IPS-18a (cell line): ENCODE measurements at regions not wholly inside any gene's neighbourhood (a gene's known extent, or its start where the extent isn't known, plus 50 kb on each side); places are given as distances from the start of the nearest gene placed in this dataset.
"Not testable (repeated sequence)": the region's sequence is repeated elsewhere in the genome, so short reads cannot be mapped to it uniquely, and the experiment has no call there.

Experiments
- H3K27ac ChIP-seq: one replicate; pipeline ENCODE4 v1.5.1; 2013; ENCODE audit warnings: low read length
- H3K27me3 ChIP-seq: one replicate; pipeline ENCODE4 v1.6.1; 2013; ENCODE audit warnings: mild to moderate bottlenecking, low read length; ENCODE audit not compliant: control insufficient read depth, insufficient read depth
- H3K36me3 ChIP-seq: one replicate; pipeline ENCODE4 v1.6.1; 2013; ENCODE audit warnings: low read depth, low read length; ENCODE audit not compliant: control insufficient read depth
- H3K4me1 ChIP-seq: one replicate; pipeline ENCODE4 v1.6.1; 2013; ENCODE audit warnings: low read depth, low read length; ENCODE audit not compliant: control insufficient read depth
- H3K4me3 ChIP-seq: one replicate; pipeline ENCODE4 v1.5.1; 2013; ENCODE audit warnings: low read length
- H3K9ac ChIP-seq: one replicate; pipeline ENCODE4 v1.6.1; 2013; ENCODE audit warnings: mild to moderate bottlenecking, low read length, moderate library complexity
- H3K9me3 ChIP-seq: one replicate; pipeline ENCODE4 v1.6.1; 2013; ENCODE audit warnings: low read depth, low read length; ENCODE audit not compliant: control insufficient read depth

DNA sequence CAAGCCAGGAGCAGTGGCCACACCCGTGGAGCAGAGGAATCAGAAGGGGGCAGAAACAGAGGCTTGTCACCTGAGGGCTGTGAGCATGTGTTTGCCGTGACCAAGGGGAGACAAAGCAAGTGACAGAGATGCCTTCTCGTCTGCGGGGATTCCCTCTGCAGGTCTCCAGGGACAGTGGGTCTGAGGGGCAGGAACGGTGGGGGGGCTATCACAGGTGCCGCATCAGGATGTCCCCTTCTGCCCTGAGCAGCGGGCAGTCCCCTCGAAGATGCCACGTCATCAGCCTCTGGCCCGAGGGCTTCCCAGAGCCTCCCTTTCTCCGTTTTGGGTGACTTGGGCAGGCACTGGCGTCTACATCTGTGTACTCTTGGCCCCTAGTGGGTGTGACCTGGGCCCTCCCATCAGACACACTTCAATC lies 338.7 kb downstream of the PREX1 start:
- Histone ChIP-seq H3K9ac (no peak overlapping the region), H3K36me3 (no peaks in the 10 kb centered on the region), H3K4me1 (peaks cover 4% of the 10 kb centered on the region), H3K9me3 (no peaks in the 10 kb centered on the region), H3K27ac (no peak overlapping the region), H3K27me3 (no peaks in the 10 kb centered on the region), H3K4me3 (no peak overlapping the region)

DNA sequence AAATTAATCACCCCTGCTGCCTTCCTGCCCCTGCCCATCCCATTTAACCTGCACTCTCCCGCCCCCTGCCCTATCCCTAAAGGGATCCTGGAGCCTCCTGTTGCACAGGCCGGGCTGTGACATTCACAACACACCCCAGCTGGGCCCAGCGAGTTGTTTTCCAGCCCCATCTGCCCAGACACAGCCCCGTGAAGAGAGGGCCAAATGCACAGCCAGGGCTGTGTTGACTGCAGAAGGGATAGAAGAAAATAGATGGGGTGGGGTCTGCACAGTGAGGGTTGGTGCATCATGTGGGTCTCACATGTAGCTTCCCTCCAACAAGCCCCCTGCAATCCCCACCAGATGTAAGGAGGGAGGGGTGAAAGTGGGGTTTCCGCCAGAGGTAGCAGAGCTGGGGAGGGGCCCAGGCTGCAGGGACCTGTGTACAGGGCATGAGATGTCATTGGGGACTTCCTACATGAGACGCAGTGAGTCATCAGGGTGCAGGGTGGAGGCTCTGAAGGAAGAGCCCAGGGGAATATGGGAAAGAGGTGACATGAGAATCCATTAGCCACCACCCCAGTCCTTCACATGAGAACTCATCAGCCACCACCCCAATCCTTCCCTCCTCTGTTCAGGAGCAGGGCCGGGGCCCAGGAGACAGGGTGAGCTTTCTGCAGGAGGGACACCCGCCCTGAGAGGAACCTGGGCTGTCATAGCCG lies 339.3 kb downstream of the PREX1 start:
- not testable (repeated sequence) for H3K4me1 ChIP-seq, H3K36me3 ChIP-seq, H3K9me3 ChIP-seq, H3K4me3 ChIP-seq, H3K27ac ChIP-seq, H3K9ac ChIP-seq, H3K27me3 ChIP-seq

DNA sequence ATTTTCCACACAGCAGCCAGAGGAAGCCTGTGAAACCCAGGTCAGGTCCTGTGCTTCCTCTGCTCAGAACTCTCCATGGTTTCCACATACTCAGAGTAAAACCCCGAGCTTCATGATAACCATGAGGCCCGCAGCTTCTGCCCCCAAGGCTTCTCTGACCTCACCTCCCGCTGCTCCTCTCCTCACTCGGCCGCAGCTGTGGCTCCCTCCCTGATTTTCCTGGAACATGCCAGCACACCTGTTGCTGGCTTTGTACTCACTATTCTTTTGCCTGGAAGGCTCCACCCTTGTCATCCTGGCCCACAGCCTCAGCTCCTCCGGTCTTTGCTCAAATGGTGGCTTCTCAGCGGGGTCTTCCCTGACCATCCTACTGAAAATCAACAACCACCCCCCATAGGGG lies 341.7 kb downstream of the PREX1 start:
- no peak overlapping the region for H3K27ac ChIP-seq
- H3K9me3 ChIP-seq, result no peaks in the 10 kb centered on the region
- H3K4me1 ChIP-seq, result peaks cover 4% of the 10 kb centered on the region
- H3K27me3 ChIP-seq, result no peaks in the 10 kb centered on the region
- no peak overlapping the region for H3K4me3 ChIP-seq
- no peak overlapping the region for H3K9ac ChIP-seq
- H3K36me3 ChIP-seq, result no peaks in the 10 kb centered on the region

DNA sequence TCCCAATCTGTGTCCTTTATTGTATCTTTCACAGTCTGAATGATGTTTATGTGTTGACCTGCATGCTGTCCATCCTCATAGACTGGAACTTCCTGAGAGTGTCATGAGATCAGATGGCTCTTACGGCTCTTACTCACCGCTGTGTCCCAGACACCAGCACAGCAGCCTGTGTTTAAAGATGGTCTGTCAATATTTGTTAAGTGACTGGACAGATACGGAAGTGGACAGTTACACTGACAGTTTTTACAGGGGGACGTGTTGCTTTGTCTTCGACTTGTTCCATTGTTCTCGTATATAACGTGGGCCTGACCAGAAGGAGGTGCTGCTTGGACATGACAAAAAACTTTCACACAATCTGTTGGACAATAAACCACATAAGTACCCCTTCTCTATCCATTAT lies 342.6 kb downstream of the PREX1 start:
- not testable (repeated sequence) for H3K9me3 ChIP-seq, H3K4me3 ChIP-seq, H3K27me3 ChIP-seq, H3K9ac ChIP-seq, H3K36me3 ChIP-seq, H3K27ac ChIP-seq, H3K4me1 ChIP-seq

DNA sequence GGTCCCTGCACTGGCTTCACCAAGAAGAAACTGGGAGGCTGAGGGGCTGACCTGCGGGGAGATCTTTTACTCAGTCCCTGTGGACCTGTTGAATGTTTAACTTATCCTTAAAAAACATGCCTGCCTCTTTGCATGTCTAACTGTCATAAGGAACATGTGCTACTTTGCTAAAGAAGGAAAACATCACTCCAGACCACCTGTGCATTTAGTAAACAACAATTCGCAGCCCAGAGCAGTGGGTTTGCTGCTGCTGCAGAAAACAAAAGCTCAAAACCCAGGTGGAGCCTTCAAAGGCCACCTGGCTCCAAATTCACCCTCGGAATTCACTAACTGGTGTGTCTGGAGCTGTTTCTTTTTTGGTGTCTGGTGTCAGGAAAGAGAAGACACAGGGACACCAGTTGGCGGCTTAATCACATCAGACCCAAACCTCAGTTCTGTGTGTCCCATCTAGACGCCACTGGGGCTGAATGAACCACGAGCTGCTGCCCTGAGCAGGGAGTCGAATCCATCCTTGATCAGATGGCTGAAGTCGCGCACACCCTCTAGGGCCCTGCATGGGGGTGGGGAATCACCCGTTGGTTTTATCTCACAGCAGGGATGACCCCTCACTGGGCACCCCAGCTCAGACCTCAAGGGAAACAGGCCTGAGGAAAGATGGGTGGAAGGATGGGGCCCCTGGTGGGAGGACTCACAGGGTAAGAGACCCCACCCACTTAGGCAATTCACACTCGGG lies 344.3 kb downstream of the PREX1 start:
- Histone ChIP-seq H3K4me1 (peaks cover 19% of the 10 kb centered on the region), H3K36me3 (no peaks in the 10 kb centered on the region), H3K27ac (no peak overlapping the region), H3K9ac (no peak overlapping the region), H3K27me3 (no peaks in the 10 kb centered on the region), H3K9me3 (no peaks in the 10 kb centered on the region), H3K4me3 (no peak overlapping the region)

DNA sequence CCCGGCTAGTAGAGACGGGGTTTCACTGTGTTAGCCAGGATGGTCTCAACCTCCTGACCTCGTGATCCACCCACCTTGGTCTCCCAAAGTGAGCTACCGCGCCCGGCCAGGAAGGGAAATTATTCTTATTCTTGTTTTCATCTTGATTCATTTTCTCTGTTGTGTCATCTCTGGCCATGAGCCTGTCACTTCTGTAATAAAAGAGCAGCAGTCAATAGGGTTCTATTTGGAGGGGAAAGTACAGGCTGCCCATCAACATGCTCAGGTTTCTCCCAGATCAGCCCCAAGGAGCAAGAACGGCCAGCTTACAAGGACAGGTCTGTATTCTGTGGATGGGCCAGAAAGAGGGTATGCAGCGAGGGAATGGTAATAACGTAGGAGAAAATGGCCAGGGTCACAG lies 345.0 kb downstream of the PREX1 start:
- Histone ChIP-seq H3K4me1 (peaks cover 24% of the 10 kb centered on the region), H3K4me3 (no peak overlapping the region), H3K36me3 (no peaks in the 10 kb centered on the region), H3K27me3 (no peaks in the 10 kb centered on the region), H3K9ac (no peak overlapping the region), H3K27ac (no peak overlapping the region), H3K9me3 (no peaks in the 10 kb centered on the region)

DNA sequence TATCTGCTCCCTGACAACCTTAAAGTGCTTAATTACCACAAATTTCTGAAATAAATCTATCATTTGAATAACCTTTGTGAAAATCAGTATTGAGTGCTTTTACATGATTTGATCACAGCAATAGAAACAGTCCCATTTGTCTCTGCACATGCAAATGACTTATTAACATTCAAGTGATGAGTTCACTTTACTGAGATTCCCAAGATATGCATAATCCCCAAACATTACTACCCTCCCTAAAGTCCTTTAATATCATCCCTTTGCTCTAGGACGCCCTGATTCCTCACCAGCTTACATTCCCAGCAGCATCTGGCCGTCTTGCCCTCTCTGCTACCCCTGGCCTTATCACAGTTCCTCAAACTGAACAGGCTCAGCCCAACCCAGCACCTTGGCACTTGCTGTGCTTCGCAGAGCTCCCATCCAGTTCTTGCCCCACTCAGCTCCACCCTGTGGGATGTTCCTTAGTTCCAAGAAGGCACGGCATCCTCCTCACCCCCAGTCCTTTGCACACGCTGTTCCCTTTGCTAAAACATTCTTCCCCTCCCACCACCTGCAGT lies 347.5 kb downstream of the PREX1 start:
- no peak overlapping the region for H3K4me3 ChIP-seq
- no peaks in the 10 kb centered on the region for H3K36me3 ChIP-seq
- H3K27me3 ChIP-seq, result no peaks in the 10 kb centered on the region
- H3K9ac ChIP-seq, result no peak overlapping the region
- H3K27ac ChIP-seq, result no peak overlapping the region
- peaks cover 19% of the 10 kb centered on the region for H3K4me1 ChIP-seq
- peaks cover 2% of the 10 kb centered on the region for H3K9me3 ChIP-seq

DNA sequence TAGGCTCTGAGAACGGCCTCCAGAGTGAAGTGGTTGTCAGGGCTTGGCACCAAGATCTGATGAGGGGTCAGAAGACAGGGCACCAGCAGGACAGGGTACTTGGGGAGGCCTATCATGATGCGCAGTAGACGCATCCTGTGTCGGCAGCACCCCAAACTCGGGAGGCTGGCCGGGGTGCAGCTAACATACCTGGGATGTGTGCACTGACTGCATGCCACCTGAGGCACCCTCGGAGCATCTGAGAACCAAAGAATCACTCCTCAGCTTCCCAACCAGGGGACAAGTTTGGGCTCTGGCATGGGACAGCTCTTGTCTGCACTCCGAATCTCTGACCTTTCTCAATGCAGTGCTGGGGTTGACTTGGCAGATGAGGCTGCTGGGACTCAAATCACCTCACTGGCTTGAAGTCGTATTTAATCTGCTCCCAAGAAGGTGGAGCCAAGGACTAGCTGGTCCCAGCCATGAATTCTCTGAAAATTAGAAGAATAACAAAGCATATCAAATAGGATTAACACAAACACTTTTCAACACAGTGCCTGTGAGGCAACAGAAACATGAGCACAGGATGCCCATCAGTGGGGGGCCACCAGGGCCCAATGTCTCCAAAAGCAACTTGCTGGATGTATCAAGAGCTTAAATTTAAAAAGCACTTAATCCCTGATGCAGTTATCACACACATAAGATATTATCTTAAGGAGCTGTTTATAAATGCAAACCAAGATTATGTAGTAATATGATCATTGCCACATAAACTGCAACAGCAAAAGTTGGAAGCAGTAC lies 348.8 kb downstream of the PREX1 start:
- Histone ChIP-seq H3K4me1 (peaks cover 19% of the 10 kb centered on the region), H3K27me3 (no peaks in the 10 kb centered on the region), H3K9me3 (peaks cover 3% of the 10 kb centered on the region), H3K27ac (no peak overlapping the region), H3K4me3 (no peak overlapping the region), H3K9ac (no peak overlapping the region), H3K36me3 (no peaks in the 10 kb centered on the region)

DNA sequence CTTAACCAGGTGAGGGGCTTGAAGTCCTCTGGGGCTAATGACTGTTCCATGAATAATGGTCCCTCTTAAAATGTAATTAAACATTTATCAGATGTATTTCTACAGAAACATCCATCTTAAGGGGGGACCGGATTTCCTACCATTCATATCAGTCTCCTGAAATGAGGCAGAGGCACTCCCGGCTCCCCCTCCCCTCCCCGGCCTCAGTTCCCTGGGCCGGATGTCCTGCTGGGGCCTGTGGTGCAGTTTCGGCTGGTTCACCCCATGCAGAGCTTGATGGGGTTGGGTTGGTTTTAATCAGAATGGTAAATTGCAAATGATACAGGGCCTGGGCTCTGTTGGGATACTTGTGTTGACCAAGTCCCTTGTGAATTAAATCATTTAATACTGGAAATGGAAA lies 349.4 kb downstream of the PREX1 start:
- no peaks in the 10 kb centered on the region for H3K27me3 ChIP-seq

DNA sequence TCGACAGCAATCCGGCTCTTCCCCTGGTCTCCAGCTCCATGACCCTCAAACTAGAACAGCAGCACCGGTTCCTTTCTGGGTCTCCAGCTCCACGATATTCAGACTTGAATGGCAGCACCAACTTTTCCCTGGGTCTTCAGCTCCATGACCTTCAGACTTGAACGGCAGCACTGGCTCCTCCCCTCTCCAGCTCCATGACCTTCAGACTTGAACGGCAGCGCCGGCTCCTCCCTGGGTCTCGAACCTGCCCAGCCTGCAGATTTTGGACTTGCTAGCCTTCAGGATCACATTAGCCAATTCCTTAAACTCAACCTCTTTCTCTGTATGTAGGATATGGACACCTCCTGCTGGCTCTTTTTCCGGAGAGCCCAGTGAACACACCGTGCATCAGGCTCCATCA lies 350.9 kb downstream of the PREX1 start:
- H3K27me3 ChIP-seq, result no peaks in the 10 kb centered on the region

More for the DNA sequence above, 349.4 kb downstream of the PREX1 start:
- Histone ChIP-seq H3K4me3 (no peak overlapping the region), H3K27ac (no peak overlapping the region), H3K36me3 (no peaks in the 10 kb centered on the region), H3K9me3 (peaks cover 3% of the 10 kb centered on the region), H3K4me1 (peaks cover 19% of the 10 kb centered on the region), H3K9ac (no peak overlapping the region)

DNA sequence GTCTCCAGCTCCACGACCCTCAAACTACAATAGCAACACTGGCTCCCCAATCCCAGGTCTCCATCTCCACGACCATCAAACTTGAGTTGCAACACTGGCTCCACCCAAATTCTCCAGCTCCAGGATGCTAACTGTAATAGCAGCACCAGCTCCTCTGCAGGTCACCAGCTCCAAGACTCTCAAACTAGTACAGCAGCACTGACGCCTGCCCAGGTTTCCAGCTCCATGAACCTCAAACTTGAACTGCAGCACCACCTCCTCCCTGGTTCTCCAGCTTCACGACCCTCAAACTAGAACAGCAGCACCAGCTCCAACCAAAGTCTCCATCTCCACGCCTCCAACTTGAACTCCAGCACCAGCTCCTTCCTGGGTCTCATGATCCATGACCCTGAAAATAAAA lies 353.8 kb downstream of the PREX1 start:
- no peaks in the 10 kb centered on the region for H3K36me3 ChIP-seq
- peaks cover 8% of the 10 kb centered on the region for H3K4me1 ChIP-seq
- H3K4me3 ChIP-seq, result no peak overlapping the region
- H3K9me3 ChIP-seq, result peaks cover 3% of the 10 kb centered on the region
- no peak overlapping the region for H3K9ac ChIP-seq
- H3K27ac ChIP-seq, result no peak overlapping the region
- no peaks in the 10 kb centered on the region for H3K27me3 ChIP-seq

More for the DNA sequence above, 350.9 kb downstream of the PREX1 start:
- H3K36me3 ChIP-seq, result no peaks in the 10 kb centered on the region
- no peak overlapping the region for H3K4me3 ChIP-seq
- H3K9ac ChIP-seq, result no peak overlapping the region
- H3K9me3 ChIP-seq, result peaks cover 3% of the 10 kb centered on the region
- H3K4me1 ChIP-seq, result peaks cover 19% of the 10 kb centered on the region
- H3K27ac ChIP-seq, result no peak overlapping the region
